ENCODE measurements at regions not wholly inside any gene's neighbourhood (a gene's known extent, or its start where the extent isn't known, plus 50 kb on each side); places are given as distances from the start of the nearest gene placed in this dataset.
"Not testable (repeated sequence)": the region's sequence is repeated elsewhere in the genome, so short reads cannot be mapped to it uniquely, and the experiment has no call there.

- Histone ChIP-seq H4K20me1 (ENCODE audit: insufficient read depth) (no peaks in the 10 kb centered on the region), H3K27me3 (ENCODE audit: insufficient read depth, low read depth) (no peaks in the 10 kb centered on the region), H3F3A (ENCODE audit: insufficient read depth, low read depth) (no peaks in the 10 kb centered on the region), H3K4me2 (no peak overlapping the region), H3K27ac (no peak overlapping the region), H2AFZ (no peak overlapping the region), H3K4me3 (no peak overlapping the region), H3K4me1 (replicated peaks; ENCODE audit: insufficient read depth) (no peaks in the 10 kb centered on the region), H3K79me2 (ENCODE audit: low read depth) (no peaks in the 10 kb centered on the region), H3K9me3 (ENCODE audit: insufficient read depth, low read depth) (no peaks in the 10 kb centered on the region), H3K36me3 (ENCODE audit: low read depth) (no peaks in the 10 kb centered on the region), H3K9me2 (ENCODE audit: insufficient read depth) (no peaks in the 10 kb centered on the region)
- no TSS peak for BruUV-seq (replicated peaks)
- no peak for TF ChIP-seq CTCF (conservative IDR thresholded peaks at IDR 0.05)
- no peak for TF ChIP-seq EZH2 (IDR thresholded peaks at IDR 0.05; ENCODE audit: low read depth)
- peak in 1 of 2 experiments; percentile 29 for DNase-seq
- CTCF ChIA-PET, result no interaction called here
- POLR2A ChIA-PET (ENCODE audit: unreplicated experiment), result no interaction called here
- intact Hi-C loops (cut with micrococcal nuclease; ENCODE audit: unreplicated experiment), result no loop called here
Measured at GRCh38 chr6:140155451-140156126, 781.1 kb upstream of the CITED2 start.

- Histone ChIP-seq H3K36me3 (ENCODE audit: low read depth) (no peaks in the 10 kb centered on the region), H2AFZ (no peak overlapping the region), H4K20me1 (ENCODE audit: insufficient read depth) (no peaks in the 10 kb centered on the region), H3K4me2 (no peak overlapping the region), H3K9me3 (ENCODE audit: insufficient read depth, low read depth) (no peaks in the 10 kb centered on the region), H3K79me2 (ENCODE audit: low read depth) (no peaks in the 10 kb centered on the region), H3F3A (ENCODE audit: insufficient read depth, low read depth) (no peaks in the 10 kb centered on the region), H3K4me3 (no peak overlapping the region), H3K27ac (no peak overlapping the region), H3K9me2 (ENCODE audit: insufficient read depth) (no peaks in the 10 kb centered on the region), H3K4me1 (replicated peaks; ENCODE audit: insufficient read depth) (no peaks in the 10 kb centered on the region), H3K27me3 (ENCODE audit: insufficient read depth, low read depth) (no peaks in the 10 kb centered on the region)
- ChIA-PET CTCF (no interaction called here), POLR2A (ENCODE audit: unreplicated experiment) (no interaction called here)
- TF ChIP-seq EZH2 (IDR thresholded peaks at IDR 0.05; ENCODE audit: low read depth), result no peak
- TF ChIP-seq CTCF (conservative IDR thresholded peaks at IDR 0.05), result no peak
- intact Hi-C loops (cut with micrococcal nuclease; ENCODE audit: unreplicated experiment), result no loop called here
- BruUV-seq (replicated peaks), result no TSS peak
- peak in 1 of 2 experiments; percentile 12 for DNase-seq
Measured at GRCh38 chr6:140153703-140154102, 779.3 kb upstream of the CITED2 start.

GRCh38 chr6:140147825-140148814, 773.7 kb upstream of the CITED2 start:
- intact Hi-C loops (cut with micrococcal nuclease; ENCODE audit: unreplicated experiment); H3K9me3 ChIP-seq (ENCODE audit: insufficient read depth, low read depth); CTCF ChIA-PET; H2AFZ ChIP-seq; H3K27me3 ChIP-seq (ENCODE audit: insufficient read depth, low read depth); H3K27ac ChIP-seq; H4K20me1 ChIP-seq (ENCODE audit: insufficient read depth); H3K36me3 ChIP-seq (ENCODE audit: low read depth); H3K9me2 ChIP-seq (ENCODE audit: insufficient read depth); H3K79me2 ChIP-seq (ENCODE audit: low read depth); H3K4me1 ChIP-seq (replicated peaks; ENCODE audit: insufficient read depth); BruUV-seq (replicated peaks); H3K4me3 ChIP-seq; H3F3A ChIP-seq (ENCODE audit: insufficient read depth, low read depth); H3K4me2 ChIP-seq; POLR2A ChIA-PET (ENCODE audit: unreplicated experiment): not testable (repeated sequence)
- DNase-seq, result peak in 1 of 2 experiments; percentile 5

All from PC-9 (cell line).